ENCODE measurements at regions not wholly inside any gene's neighbourhood (a gene's known extent, or its start where the extent isn't known, plus 50 kb on each side); places are given as distances from the start of the nearest gene placed in this dataset.

DNA sequence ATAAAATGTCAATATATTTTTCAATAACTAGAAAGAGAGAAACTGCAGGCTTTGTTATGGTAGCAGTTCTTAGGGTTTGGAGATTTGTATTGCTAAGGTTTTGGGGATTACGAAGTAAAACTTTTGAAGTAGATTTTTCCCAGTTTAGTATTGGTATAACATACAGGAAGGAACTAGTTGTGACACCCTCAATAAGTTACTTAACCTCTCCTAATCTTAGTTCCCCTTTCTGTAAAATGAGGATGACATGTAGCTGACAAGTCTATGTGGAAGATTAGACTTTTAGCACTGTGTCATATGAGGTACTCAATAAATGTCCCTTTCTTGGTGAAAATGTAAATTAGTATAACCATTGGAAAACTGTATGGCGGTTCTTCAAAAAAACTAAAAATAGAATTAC, 73.4 kb upstream of the ATG10 start (continued):
- TF ChIP-seq EZH2phosphoT487 (IDR thresholded peaks at IDR 0.05; ENCODE audit: unreplicated experiment): no peak

- DNase-seq (ENCODE audit: low spot score): no peak
- peaks cover 23% of the 10 kb centered on the region for H3K36me3 Mint-ChIP-seq (ENCODE audit: low read depth)
Observed at GRCh38 chr5:81896764-81897163, 75.1 kb upstream of the ATG10 start.

More at GRCh38 chr5:81896764-81897163, 75.1 kb upstream of the ATG10 start:
- H2AFZ ChIP-seq: no peak overlapping the region
- peaks cover 21% of the 10 kb centered on the region for H3K9me3 Mint-ChIP-seq
- H3K4me3 Mint-ChIP-seq: no peak overlapping the region
- peaks cover 10% of the 10 kb centered on the region for H3K4me1 Mint-ChIP-seq
- no peaks in the 10 kb centered on the region for H3K36me3 ChIP-seq (ENCODE audit: insufficient read depth)
- H3K4me2 ChIP-seq: no peak overlapping the region
- no peak for TF ChIP-seq ZNF331 (CRISPR knock-in tag; IDR thresholded peaks at IDR 0.05; ENCODE audit: low read depth)
- TF ChIP-seq REST (IDR thresholded peaks at IDR 0.05; ENCODE audit: unreplicated experiment): no peak
- TF ChIP-seq NANOG (IDR thresholded peaks at IDR 0.05; ENCODE audit: borderline replicate concordance): no peak
- TF ChIP-seq POLR2AphosphoS5 (IDR thresholded peaks at IDR 0.05; ENCODE audit: low read depth): no peak
- TF ChIP-seq ETS1 (IDR thresholded peaks at IDR 0.05): no peak
- TF ChIP-seq CREB1 (CRISPR knock-in tag; IDR thresholded peaks at IDR 0.05; ENCODE audit: low read depth): no peak
- no peak for TF ChIP-seq EZH2 (IDR thresholded peaks at IDR 0.05; ENCODE audit: low read depth, unreplicated experiment)
- TF ChIP-seq ZNF462 (CRISPR knock-in tag; IDR thresholded peaks at IDR 0.05): no peak
- H3K27me3 ChIP-seq (ENCODE audit: insufficient read depth): no peaks in the 10 kb centered on the region
- H3K79me2 ChIP-seq (replicated peaks; ENCODE audit: insufficient read depth): no peaks in the 10 kb centered on the region
- H3K9me2 ChIP-seq (ENCODE audit: insufficient read depth): no peaks in the 10 kb centered on the region
- no peak overlapping the region for H3K4me3 ChIP-seq
- H3K4me1 ChIP-seq (ENCODE audit: insufficient read depth): no peaks in the 10 kb centered on the region
- ATAC-seq: no peak
- peaks cover 2% of the 10 kb centered on the region for H3K27me3 Mint-ChIP-seq (ENCODE audit: insufficient read depth, low read depth, poor library complexity)
- H3K27ac Mint-ChIP-seq: no peak overlapping the region
- no peaks in the 10 kb centered on the region for H4K20me1 ChIP-seq (replicated peaks; ENCODE audit: insufficient read depth)
- H3K27ac ChIP-seq (ENCODE audit: low read depth): no peak overlapping the region
- no peaks in the 10 kb centered on the region for H3F3A ChIP-seq (replicated peaks; ENCODE audit: low read depth)

Measured in GM23338 (cell line).